Activated T-cell treated with anti-CD3 and anti-CD28 coated beads for 1 hour (primary cell): ENCODE measurements at regions not wholly inside any gene's neighbourhood (a gene's known extent, or its start where the extent isn't known, plus 50 kb on each side); places are given as distances from the start of the nearest gene placed in this dataset.
"Not testable (repeated sequence)": the region's sequence is repeated elsewhere in the genome, so short reads cannot be mapped to it uniquely, and the experiment has no call there.

Source experiments
- DNase-seq: peaks from one replicate; pipeline ENCODE4 v3.0.0-alpha.2; 2020; ENCODE audit warnings: low read depth

- no peak for DNase-seq
Observed at GRCh38 chr6:28768187-28768913, 155.4 kb downstream of the TRIM27 start.

- DNase-seq, result no peak
Observed at GRCh38 chr6:28769626-28770402, 154.0 kb downstream of the TRIM27 start.

- no peak for DNase-seq
Observed at GRCh38 chr6:28770732-28771131, 153.1 kb downstream of the TRIM27 start.

GRCh38 chr6:28771401-28772267, 152.2 kb downstream of the TRIM27 start:
- DNase-seq, result no peak

GRCh38 chr6:28772480-28773381, 151.1 kb downstream of the TRIM27 start:
- DNase-seq, result no peak

GRCh38 chr6:28774292-28775051, 149.3 kb downstream of the TRIM27 start:
- no peak for DNase-seq

GRCh38 chr6:28775052-28775376, 148.8 kb downstream of the TRIM27 start:
- no peak for DNase-seq

GRCh38 chr6:28775405-28776129, 148.2 kb downstream of the TRIM27 start:
- no peak for DNase-seq

GRCh38 chr6:28776269-28777146, 147.3 kb downstream of the TRIM27 start:
- no peak for DNase-seq

- no peak for DNase-seq
Observed at GRCh38 chr6:28777147-28777461, 146.7 kb downstream of the TRIM27 start.

GRCh38 chr6:28782113-28782673, 141.6 kb downstream of the TRIM27 start:
- DNase-seq, result no peak

GRCh38 chr6:28785962-28786679, 137.7 kb downstream of the TRIM27 start:
- no peak for DNase-seq

GRCh38 chr6:28789553-28790083, 134.2 kb downstream of the TRIM27 start:
- no peak for DNase-seq

- no peak for DNase-seq
Observed at GRCh38 chr6:28791002-28791383, 132.8 kb downstream of the TRIM27 start.

GRCh38 chr6:28794175-28795002, 129.4 kb downstream of the TRIM27 start:
- DNase-seq, result no peak

- DNase-seq, result not testable (repeated sequence)
Observed at GRCh38 chr6:28800647-28801046, 123.1 kb downstream of the TRIM27 start.
